NCI-H345 (cell line): ENCODE measurements at regions not wholly inside any gene's neighbourhood (a gene's known extent, or its start where the extent isn't known, plus 50 kb on each side); places are given as distances from the start of the nearest gene placed in this dataset.
"Not testable (repeated sequence)": the region's sequence is repeated elsewhere in the genome, so short reads cannot be mapped to it uniquely, and the experiment has no call there.

Source experiments
- DNase-seq: peaks from one replicate; lab custom pipeline; 2025; lab: John Stamatoyannopoulos, UW

- peak; percentile 79 for DNase-seq
Measured at GRCh38 chr3:159045279-159045885, 243.5 kb downstream of the MFSD1 start.

DNA sequence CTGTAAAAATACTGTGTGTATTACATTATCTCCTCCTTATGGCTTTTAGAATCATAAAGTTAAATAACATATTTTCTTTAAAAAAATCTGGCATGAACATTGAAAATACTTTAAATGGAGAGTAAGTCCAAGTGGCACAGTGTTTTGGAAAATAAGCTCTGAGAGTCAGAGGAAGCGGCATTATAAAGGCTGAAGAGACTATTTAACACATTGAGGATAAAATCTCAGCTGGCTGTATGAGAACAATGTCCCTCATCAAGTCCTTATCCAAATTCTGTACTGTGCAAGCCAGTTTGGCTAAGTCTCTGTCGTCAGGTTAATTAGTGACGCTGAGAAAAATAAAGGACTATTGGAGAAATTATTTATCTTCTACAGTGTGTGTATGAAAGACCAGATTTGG is 245.5 kb downstream of the MFSD1 start:
- no peak for DNase-seq

- DNase-seq = not testable (repeated sequence)
Measured at GRCh38 chr3:159052494-159052893, 250.6 kb downstream of the MFSD1 start.

- no peak for DNase-seq
Measured at GRCh38 chr3:159057621-159058020, 255.8 kb downstream of the MFSD1 start.

DNA sequence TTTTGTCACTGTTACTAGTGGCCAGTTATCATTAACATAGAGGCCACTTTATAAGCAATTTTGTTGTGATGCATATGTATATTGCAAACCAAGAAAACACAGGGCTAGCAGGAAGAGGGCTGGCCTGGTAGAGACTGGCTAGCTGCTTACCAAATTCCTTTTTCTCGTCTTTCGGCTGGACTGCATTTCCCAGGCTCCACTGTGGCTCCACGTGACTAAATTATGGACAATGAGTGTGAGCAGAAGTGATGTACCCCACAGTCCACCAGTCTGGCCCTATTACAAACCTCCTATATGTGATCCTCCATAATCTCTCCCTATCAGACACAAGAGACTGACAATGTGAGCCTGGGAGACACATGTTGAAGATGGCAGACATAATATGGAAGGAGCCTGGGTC is 257.0 kb downstream of the MFSD1 start:
- no peak for DNase-seq

GRCh38 chr3:159059395-159059794 is 257.5 kb downstream of the MFSD1 start:
- no peak for DNase-seq

- DNase-seq = no peak
Measured at GRCh38 chr3:159062734-159063410, 261.0 kb downstream of the MFSD1 start.

- DNase-seq = no peak
Measured at GRCh38 chr3:159069091-159069490, 267.2 kb downstream of the MFSD1 start, which contains the start of gene IQCJ. Gene IQCJ, plus strand, starts transcription at chr3:159069319.

GRCh38 chr3:159069866-159070425 is 268.1 kb downstream of the MFSD1 start:
- no peak for DNase-seq

DNA sequence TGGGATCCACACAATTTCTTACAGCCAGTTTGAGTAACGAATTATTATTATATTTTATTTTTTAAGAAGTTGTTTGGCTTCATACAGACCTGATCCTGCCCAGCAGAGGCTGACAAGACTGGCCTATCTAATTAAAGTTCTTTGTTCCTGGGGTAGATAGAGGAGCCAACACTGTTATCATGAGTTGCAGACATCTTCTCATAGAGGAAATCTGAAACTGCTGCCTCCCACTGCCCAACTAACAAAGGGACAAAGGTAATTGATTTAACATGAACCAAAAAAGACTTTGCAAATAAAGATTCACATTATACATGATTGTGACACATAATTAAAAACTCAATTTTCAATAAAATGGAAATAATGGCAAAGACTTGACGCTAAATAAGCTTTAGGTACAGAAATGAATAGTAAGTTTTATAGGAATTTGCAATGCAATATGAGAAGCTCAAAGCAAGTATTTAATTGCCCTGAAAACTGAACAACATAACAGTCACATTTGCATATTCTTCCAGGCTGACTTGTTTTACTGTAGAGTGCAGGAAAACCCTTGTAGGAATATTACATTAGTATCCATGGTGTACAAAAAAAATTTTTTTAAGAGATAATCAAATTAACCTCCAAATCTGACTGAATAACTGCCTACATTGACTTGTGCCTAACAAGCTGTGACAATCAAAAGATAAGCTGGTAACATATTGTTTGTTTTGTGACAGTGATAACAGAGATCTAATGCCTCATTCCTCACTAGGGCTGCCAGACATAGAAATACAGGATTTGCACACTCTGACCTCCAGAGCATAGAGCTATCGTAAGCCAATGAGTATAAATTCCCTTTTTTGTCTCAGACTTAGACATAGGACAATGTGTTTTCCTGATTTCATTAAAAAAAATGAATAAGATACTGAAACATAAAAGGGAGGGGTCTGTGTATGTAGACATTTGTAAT is 273.2 kb downstream of the MFSD1 start:
- no peak for DNase-seq

DNA sequence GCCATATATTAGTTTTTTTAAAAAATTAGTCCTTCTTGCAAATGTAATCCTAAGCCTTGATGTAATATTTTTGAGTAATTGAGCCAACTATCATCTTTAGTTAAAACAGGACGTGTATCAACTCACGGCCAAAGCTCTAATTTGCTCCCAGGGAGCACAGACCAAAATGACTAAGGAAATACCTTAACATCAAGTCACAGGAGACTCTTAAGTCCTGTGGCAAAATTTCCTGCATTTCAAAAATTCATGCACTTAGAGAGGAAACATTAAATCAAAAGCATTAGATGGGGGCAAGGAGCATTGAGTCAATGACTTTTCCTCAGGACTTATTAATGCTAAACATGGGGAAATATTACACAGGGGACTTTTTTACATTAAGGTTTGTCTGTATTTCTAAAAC is 276.0 kb downstream of the MFSD1 start:
- no peak for DNase-seq

- DNase-seq = no peak
Measured at GRCh38 chr3:159080256-159080655, 278.4 kb downstream of the MFSD1 start.

GRCh38 chr3:159080821-159081220 is 279.0 kb downstream of the MFSD1 start:
- no peak for DNase-seq

DNA sequence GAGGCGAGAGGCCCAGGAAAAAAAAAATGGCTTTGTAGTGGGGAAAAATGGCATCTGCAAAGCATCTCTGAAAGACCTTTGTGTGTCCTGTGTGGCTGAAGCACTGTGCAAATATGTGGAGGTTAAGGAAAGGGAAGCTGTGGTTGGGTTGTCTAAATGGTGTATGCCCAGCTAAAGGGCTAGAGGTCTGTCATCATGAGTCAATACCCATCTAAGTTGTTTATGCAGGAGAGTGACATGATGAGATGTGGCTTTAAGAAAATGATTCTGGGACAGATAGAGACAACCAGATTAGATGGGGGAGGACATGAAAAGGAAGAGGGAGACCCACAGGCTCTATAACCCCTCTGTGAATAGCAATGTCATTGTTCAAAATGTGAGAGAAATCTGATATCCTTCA is 280.7 kb downstream of the MFSD1 start:
- DNase-seq = no peak

- DNase-seq = no peak
Measured at GRCh38 chr3:159091936-159092335, 290.1 kb downstream of the MFSD1 start.

DNA sequence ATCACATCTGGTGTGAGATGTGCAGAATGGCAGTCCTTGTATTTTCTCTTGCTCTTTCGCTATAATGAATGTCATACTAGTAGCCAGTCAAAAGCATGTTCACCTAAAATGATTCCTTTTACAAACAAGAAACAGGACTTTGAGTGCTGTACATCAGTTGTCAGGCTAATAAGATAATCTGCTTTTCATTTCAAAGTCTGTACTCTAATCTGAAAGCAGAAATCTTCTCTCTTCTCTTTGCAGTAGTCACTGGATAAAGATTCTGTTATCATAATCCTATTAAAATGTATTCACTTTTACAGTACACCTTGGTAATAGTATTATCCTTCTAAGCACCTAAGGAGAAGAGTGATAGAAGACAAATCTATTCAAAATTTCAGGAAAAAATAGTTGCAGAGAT is 300.1 kb downstream of the MFSD1 start:
- DNase-seq = no peak

- DNase-seq = no peak
Measured at GRCh38 chr3:159112724-159113123, 310.9 kb downstream of the MFSD1 start.

GRCh38 chr3:159113221-159113875 is 311.5 kb downstream of the MFSD1 start:
- DNase-seq = no peak

DNA sequence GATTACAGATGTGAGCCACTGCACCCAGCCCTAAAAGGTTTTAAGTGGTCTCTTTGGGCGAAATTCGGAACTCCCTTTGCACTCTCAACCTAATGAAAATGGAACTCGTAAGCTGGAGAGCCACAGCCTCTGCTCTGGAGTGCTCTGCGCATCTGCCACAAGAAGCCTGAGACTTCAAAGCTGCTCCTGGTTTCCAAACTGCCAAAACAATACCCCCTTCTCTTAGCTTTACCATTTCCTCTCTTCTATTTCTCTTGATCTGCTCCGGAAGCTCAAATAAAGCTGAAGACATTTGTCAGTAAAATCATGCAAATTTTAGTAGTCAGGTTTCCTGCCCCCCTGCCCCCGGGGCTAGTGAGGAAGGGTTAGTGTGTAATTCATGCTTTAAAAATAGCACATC is 312.7 kb downstream of the MFSD1 start:
- DNase-seq = no peak

DNA sequence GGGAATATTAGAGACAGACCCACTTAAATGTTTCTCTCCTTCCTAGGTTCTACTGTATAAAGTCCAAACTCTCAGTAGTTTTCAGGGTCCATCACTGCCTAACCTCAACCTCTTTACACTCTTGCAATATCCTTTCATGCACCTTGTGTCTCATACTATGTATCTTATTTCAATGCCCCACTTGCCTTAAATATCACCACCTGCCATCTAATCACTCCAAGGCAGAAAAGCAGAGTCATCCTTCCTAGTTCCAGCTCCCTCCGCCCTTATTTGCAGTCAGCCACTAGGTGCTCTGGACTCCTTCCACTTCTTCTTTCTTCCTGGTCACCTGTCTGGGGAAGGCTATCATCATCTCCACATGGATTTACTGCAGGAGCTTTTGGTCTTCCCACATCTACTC is 322.0 kb downstream of the MFSD1 start:
- DNase-seq = no peak

GRCh38 chr3:159126261-159127020 is 324.6 kb downstream of the MFSD1 start:
- DNase-seq = no peak
